ENCODE measurements at regions not wholly inside any gene's neighbourhood (a gene's known extent, or its start where the extent isn't known, plus 50 kb on each side); places are given as distances from the start of the nearest gene placed in this dataset.
"Not testable (repeated sequence)": the region's sequence is repeated elsewhere in the genome, so short reads cannot be mapped to it uniquely, and the experiment has no call there.

GRCh38 chr1:229141689-229142377 lies 129.1 kb upstream of the RAB4A start:
- no peak for DNase-seq

- no peak for DNase-seq
Measured at GRCh38 chr1:229142471-229142870, 128.4 kb upstream of the RAB4A start.

- DNase-seq: no peak
Measured at GRCh38 chr1:229146647-229147046, 124.3 kb upstream of the RAB4A start.

- no peak for DNase-seq
Measured at GRCh38 chr1:229147072-229147471, 123.8 kb upstream of the RAB4A start.

GRCh38 chr1:229148041-229148671 lies 122.8 kb upstream of the RAB4A start:
- DNase-seq: no peak

GRCh38 chr1:229148743-229149142 lies 122.2 kb upstream of the RAB4A start:
- no peak for DNase-seq

GRCh38 chr1:229149435-229149834 lies 121.5 kb upstream of the RAB4A start:
- DNase-seq: no peak

GRCh38 chr1:229150518-229150917 lies 120.4 kb upstream of the RAB4A start:
- no peak for DNase-seq

GRCh38 chr1:229151412-229151811 lies 119.5 kb upstream of the RAB4A start:
- DNase-seq: not testable (repeated sequence)

GRCh38 chr1:229152311-229152710 lies 118.6 kb upstream of the RAB4A start:
- no peak for DNase-seq

GRCh38 chr1:229153955-229154548 lies 116.9 kb upstream of the RAB4A start:
- no peak for DNase-seq

GRCh38 chr1:229154811-229155210 lies 116.1 kb upstream of the RAB4A start:
- no peak for DNase-seq

GRCh38 chr1:229155472-229155871 lies 115.4 kb upstream of the RAB4A start:
- peak; percentile 28 for DNase-seq

- no peak for DNase-seq
Measured at GRCh38 chr1:229156872-229157271, 114.0 kb upstream of the RAB4A start.

- no peak for DNase-seq
Measured at GRCh38 chr1:229157480-229157879, 113.4 kb upstream of the RAB4A start.

GRCh38 chr1:229158341-229158921 lies 112.5 kb upstream of the RAB4A start:
- no peak for DNase-seq

GRCh38 chr1:229158927-229159326 lies 112.0 kb upstream of the RAB4A start:
- DNase-seq: no peak

- no peak for DNase-seq
Measured at GRCh38 chr1:229159668-229160544, 111.0 kb upstream of the RAB4A start.

- peak; percentile 24 for DNase-seq
Measured at GRCh38 chr1:229161740-229162139, 109.2 kb upstream of the RAB4A start.

- DNase-seq: no peak
Measured at GRCh38 chr1:229162825-229163515, 107.9 kb upstream of the RAB4A start.

- DNase-seq: no peak
Measured at GRCh38 chr1:229164348-229164747, 106.6 kb upstream of the RAB4A start.
